Mesodermal cell (in vitro differentiated cells): ENCODE measurements at regions not wholly inside any gene's neighbourhood (a gene's known extent, or its start where the extent isn't known, plus 50 kb on each side); places are given as distances from the start of the nearest gene placed in this dataset.
"Not testable (repeated sequence)": the region's sequence is repeated elsewhere in the genome, so short reads cannot be mapped to it uniquely, and the experiment has no call there.

ENCODE experiments used
- H3K27ac ChIP-seq: 2 replicates; pipeline ENCODE4 v1.7.0; 2013; ENCODE audit warnings: mild to moderate bottlenecking, low read depth, low read length, moderate library complexity; ENCODE audit not compliant: severe bottlenecking
- H3K36me3 ChIP-seq: 2 replicates; pipeline ENCODE4 v1.7.1; 2013; ENCODE audit warnings: mild to moderate bottlenecking, low read length, moderate library complexity; ENCODE audit not compliant: control insufficient read depth, insufficient read depth
- H3K4me1 ChIP-seq: one replicate; pipeline ENCODE4 v1.7.1; 2013; ENCODE audit warnings: mild to moderate bottlenecking, low read length; ENCODE audit not compliant: insufficient read depth, control insufficient read depth, poor library complexity, severe bottlenecking
- H3K4me3 ChIP-seq: 2 replicates; pipeline ENCODE4 v1.7.0; 2013; ENCODE audit warnings: low read length, control low read depth, mild to moderate bottlenecking; ENCODE audit not compliant: insufficient read depth, poor library complexity, severe bottlenecking; ENCODE audit errors: extremely low read depth
- H3K9me3 ChIP-seq: 2 replicates; pipeline ENCODE4 v1.7.1; 2013; ENCODE audit warnings: mild to moderate bottlenecking, low read length, moderate library complexity; ENCODE audit not compliant: control insufficient read depth
- WGBS, 2 experiments: methylation state at CpG; one replicate each; pipeline ENCODE4 v1.1.5; 2013; ENCODE audit warnings: missing lambda C conversion rate in 2 of 2; ENCODE audit not compliant: insufficient coverage in 2 of 2; 5-methylcytosine and 5-hydroxymethylcytosine counted together

DNA sequence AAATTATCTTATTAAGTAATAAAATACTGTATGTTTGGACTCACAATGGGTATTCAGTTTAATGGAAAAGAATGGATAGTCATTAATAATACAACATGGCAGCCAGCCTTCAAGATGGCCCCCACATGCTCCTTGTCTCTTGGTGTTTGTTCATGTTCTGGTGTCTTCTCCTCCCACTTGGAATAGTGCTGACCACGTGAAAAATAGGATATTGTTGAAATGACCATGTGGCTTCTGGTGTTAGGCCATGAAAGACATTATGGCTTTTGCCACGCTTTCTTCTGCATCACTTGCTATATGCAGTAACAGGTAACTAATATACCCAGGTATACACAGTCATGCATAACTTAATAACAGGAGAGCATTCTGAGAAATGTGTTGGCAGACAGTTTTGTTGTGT lies 341.0 kb downstream of the KCNJ2 start:
- no peak overlapping the region for H3K27ac ChIP-seq

DNA sequence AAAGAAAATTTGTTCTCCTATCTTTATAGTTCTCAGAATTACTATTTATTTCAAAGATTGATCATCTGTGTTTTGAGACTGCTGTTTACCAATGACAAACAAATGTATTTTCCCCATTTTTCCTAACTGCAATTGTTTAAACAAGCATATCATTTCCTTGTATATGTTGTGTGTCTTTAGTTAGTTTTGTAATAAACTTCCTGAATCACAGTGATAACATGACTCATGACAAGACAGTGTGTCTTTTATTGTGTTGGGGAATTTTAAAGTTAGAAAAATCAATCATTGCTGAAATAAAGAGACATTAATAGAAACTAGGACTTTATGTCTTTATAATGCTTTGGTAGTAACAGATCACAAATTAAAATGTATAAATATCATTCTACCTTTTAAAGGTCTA lies 348.5 kb downstream of the KCNJ2 start:
- H3K27ac ChIP-seq = no peak overlapping the region
- no peaks in the 10 kb centered on the region for H3K9me3 ChIP-seq
- H3K4me1 ChIP-seq = no peaks in the 10 kb centered on the region
- H3K4me3 ChIP-seq = no peak overlapping the region
- no peaks in the 10 kb centered on the region for H3K36me3 ChIP-seq

More for the DNA sequence above, 341.0 kb downstream of the KCNJ2 start:
- Histone ChIP-seq H3K36me3 (no peaks in the 10 kb centered on the region), H3K9me3 (no peaks in the 10 kb centered on the region), H3K4me1 (no peaks in the 10 kb centered on the region), H3K4me3 (no peak overlapping the region)
- no CpG with 5 or more reads among the region's 2 CpGs for WGBS, 2 experiments

DNA sequence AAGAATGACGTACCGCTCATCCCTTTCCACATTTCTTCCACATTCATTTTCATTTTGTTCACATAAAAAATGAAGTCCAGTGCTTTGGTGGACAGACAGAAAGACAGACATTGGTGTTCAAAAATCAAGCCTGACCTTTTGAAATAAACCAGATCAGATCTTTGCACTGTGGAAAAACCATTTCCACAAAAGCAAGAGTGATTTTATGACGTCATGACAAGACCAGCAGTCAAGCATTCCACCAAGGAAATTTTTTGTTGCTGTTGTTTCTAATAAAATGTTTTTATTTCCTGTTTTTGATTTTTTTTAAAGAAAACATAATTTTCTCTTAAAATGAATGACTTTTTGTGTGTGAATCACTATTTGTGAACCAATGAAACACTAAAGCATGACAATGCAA lies 350.0 kb downstream of the KCNJ2 start:
- no peaks in the 10 kb centered on the region for H3K36me3 ChIP-seq
- H3K4me1 ChIP-seq = no peaks in the 10 kb centered on the region
- H3K9me3 ChIP-seq = no peaks in the 10 kb centered on the region
- no peak overlapping the region for H3K27ac ChIP-seq
- WGBS, 2 experiments = 80 to 100% methylated on average over 1 to 2 of the region's 3 CpGs
- no peak overlapping the region for H3K4me3 ChIP-seq

DNA sequence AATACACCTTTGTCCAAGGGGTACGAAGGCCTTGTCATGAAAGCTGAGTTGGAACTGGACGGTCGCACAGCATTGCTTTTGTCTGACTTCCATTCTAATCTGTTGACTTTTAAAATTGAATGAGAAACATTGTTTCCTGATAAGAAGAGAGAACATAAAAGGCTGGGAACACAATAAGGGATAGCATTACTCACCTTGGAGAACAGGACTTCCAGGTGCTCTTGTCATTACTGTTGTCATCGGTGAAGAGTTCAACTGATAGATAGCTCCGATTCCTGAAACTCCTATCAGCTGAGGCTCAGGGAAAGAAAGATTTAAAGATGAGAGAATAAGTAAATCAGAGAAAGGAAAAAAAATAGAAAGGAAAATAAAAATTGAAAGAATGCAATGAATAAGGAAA lies 351.1 kb downstream of the KCNJ2 start:
- no peaks in the 10 kb centered on the region for H3K36me3 ChIP-seq
- H3K9me3 ChIP-seq = no peaks in the 10 kb centered on the region
- no peaks in the 10 kb centered on the region for H3K4me1 ChIP-seq
- no peak overlapping the region for H3K4me3 ChIP-seq
- WGBS, 2 experiments = 92 to 94% methylated on average over 2 of the region's 5 CpGs
- H3K27ac ChIP-seq = no peak overlapping the region

DNA sequence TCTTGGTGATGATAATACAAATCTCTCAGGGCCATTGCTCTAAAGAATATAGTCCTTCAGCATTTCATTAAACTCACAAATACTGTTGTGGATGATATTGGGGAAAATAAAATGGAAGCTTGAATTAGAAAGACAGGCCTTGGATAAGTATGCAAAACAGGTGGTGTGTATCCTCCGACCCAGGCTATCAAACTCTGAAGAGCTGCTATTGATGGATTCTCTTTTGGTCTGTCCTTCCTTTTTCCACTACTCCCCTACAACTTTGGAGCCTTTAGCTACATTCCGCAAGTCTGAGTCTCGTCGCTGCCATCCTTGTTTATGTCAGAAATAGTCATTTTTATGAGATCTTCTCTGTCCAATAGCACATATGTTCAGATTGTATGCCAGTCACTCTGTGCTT lies 351.6 kb downstream of the KCNJ2 start:
- H3K9me3 ChIP-seq = no peaks in the 10 kb centered on the region
- no peak overlapping the region for H3K4me3 ChIP-seq
- H3K36me3 ChIP-seq = no peaks in the 10 kb centered on the region
- 100% methylated on average over 1 to 4 of the region's 4 CpGs for WGBS, 2 experiments
- no peak overlapping the region for H3K27ac ChIP-seq
- H3K4me1 ChIP-seq = no peaks in the 10 kb centered on the region

DNA sequence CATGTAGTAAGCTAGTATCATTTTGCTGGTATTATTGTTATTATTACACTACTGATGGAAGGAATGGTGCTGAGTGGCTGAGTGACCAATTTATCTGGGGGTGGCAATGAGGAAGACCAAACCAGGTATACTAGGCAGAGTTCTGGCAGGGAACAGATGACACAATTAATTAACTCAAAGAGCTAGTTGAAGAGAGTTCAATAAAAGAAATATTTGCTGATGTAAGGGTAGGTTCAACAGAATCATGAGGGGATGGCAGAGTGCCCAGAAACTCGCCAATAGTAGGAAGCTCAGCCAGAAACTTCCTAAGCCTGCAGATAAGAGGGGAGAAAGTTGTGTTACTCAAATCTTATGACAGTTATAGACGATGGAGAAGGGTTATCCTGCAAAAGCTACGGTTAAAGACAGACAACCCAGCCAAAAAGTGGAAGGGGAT lies 352.5 kb downstream of the KCNJ2 start:
- Histone ChIP-seq H3K9me3 (no peaks in the 10 kb centered on the region), H3K36me3 (no peaks in the 10 kb centered on the region), H3K4me1 (no peaks in the 10 kb centered on the region), H3K4me3 (no peak overlapping the region), H3K27ac (no peak overlapping the region)
- 94% methylated on average over 2 to 3 of the region's 3 CpGs for WGBS, 2 experiments

DNA sequence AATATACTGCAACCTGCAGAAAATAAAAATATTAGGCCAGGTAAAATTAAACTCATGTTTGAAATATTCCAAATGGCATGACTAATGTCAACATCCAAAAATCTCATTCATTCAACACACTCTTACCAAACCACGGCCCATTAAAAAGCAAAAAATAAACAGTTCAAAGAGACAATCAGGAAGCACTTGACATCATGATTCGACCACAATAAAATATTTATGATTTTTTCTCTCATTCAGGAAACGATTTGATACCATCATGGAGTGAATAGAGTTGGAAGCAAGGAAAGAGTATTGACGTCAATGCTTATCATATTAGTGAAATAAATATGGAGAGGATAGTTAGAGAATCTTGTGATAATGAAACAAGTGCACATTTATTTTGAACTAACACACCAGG lies 354.1 kb downstream of the KCNJ2 start:
- no peaks in the 10 kb centered on the region for H3K36me3 ChIP-seq
- no peaks in the 10 kb centered on the region for H3K4me1 ChIP-seq
- WGBS, 2 experiments = 88% methylated on average over 1 of the region's 4 CpGs; no CpG with 5 or more reads in 1 of the 2 experiments
- no peak overlapping the region for H3K27ac ChIP-seq
- H3K9me3 ChIP-seq = no peaks in the 10 kb centered on the region
- no peak overlapping the region for H3K4me3 ChIP-seq

DNA sequence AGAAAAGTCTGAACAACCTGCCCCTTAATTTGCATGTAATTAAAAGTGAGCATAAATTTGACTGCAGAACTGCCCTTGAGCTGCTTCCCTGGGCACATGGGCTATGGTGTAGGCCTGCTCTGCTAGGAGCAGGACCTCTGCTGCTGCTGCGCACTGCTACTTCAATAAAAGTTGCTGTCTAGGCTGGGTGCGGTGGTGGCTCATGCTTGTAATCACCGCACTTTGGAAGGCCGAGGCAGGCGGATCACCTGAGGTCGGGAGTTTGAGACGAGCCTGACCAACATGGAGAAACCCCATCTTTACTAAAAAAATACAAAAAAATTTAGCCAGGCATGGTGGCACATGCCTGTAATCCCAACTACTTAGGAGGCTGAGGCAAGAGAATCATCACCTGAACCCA lies 355.7 kb downstream of the KCNJ2 start:
- not testable (repeated sequence) for H3K9me3 ChIP-seq, H3K36me3 ChIP-seq, H3K27ac ChIP-seq, H3K4me1 ChIP-seq, H3K4me3 ChIP-seq
- WGBS, 2 experiments = 94 to 98% methylated on average over 6 to 7 of the region's 7 CpGs

DNA sequence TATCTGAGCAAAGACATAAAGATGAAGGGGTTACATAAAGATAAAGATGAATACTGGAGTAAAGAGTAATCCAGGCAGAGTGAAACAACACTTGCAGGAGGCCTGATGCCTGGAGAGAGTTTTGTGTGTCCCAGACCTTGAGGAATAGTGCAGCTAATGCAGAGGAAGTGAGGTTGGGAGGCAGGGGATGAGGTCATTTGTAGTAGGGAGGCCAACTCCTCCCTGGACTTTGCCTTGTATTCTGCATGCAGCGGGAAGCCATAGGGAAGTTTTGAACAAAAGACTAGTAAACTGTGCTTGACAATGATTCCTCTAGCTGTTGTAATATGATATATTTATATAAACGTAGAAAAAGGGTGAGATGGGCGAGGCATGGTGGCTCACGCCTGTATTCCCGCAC lies 356.6 kb downstream of the KCNJ2 start:
- Histone ChIP-seq H3K27ac (no peak overlapping the region), H3K36me3 (no peaks in the 10 kb centered on the region)
- 86 to 97% methylated on average over 4 to 5 of the region's 5 CpGs for WGBS, 2 experiments

DNA sequence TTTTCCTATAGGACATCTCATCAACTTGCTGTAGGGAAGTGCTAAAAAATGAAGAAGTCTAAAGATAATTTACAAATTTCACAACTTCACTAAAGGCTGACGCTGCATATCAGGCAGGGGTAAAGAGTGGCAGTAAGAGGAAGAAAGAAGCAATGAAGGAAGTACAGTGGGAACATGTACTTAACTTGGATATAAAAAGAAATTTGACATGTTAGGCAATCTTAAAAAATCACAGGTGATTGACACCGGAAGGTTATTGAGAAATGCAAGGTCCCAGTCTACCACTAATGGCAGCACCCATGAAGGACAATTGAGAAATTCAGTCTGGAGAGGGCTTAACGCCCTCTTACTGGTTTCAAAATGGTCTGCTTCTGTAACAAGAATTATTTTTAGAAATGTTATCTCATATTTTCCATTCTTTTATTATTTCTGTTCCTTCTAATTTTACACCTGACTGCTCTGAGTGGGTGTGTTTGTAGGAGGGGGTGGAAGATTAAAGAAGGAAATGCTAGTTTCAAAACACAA lies 358.1 kb downstream of the KCNJ2 start:
- H3K27ac ChIP-seq = no peak overlapping the region
- H3K4me1 ChIP-seq = no peaks in the 10 kb centered on the region
- H3K36me3 ChIP-seq = no peaks in the 10 kb centered on the region
- 100% methylated on average over 1 of the region's 3 CpGs for WGBS, 2 experiments
- H3K4me3 ChIP-seq = no peak overlapping the region
- H3K9me3 ChIP-seq = no peaks in the 10 kb centered on the region

More for the DNA sequence above, 356.6 kb downstream of the KCNJ2 start:
- H3K4me1 ChIP-seq = no peaks in the 10 kb centered on the region
- H3K9me3 ChIP-seq = no peaks in the 10 kb centered on the region
- no peak overlapping the region for H3K4me3 ChIP-seq

DNA sequence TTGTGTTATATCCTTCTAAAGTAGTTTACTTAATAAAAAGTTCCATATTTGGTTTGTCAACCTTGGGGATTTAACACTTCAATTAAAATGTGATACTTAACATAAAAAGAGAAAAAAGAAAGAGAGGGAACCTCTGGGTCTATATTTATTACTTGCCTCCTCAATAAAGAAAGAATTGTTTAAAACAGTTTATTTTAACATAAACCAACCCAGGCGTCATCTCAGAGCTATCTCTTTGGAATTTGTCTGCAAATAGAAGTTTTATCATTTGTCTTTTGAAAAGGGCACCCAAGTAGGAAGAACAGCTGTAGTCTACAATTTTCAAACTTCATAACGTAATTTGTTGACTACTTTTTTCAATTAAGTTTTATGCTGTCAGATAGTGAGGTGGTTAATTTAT lies 364.1 kb downstream of the KCNJ2 start:
- Histone ChIP-seq H3K36me3 (no peaks in the 10 kb centered on the region), H3K9me3 (no peaks in the 10 kb centered on the region), H3K4me1 (no peaks in the 10 kb centered on the region), H3K4me3 (no peak overlapping the region), H3K27ac (no peak overlapping the region)
- no CpG with 5 or more reads among the region's 2 CpGs for WGBS, 2 experiments
